IMR-90 (cell line): ENCODE measurements at regions not wholly inside any gene's neighbourhood (a gene's known extent, or its start where the extent isn't known, plus 50 kb on each side); places are given as distances from the start of the nearest gene placed in this dataset.

Source experiments
- ATAC-seq: fragments of 200-7000 bp; cut with Tn5 transposase; 2 replicates; pipeline ENCODE4 v1.9.1; 2020; ENCODE audit warnings: low read depth, mild to moderate bottlenecking, moderate library complexity
- BruUV-seq: library from RNA; stranded (reverse); fragments of 400-500 nt; replicated peaks from 2 replicates; lab custom pipeline; 2021; lab: Mats Ljungman, UMichigan
- CTCF ChIA-PET: fragments of 300-600 bp; formaldehyde crosslinking; extraction: SDS; loops from one replicate; lab custom pipeline; 2021; ENCODE audit warnings: antibody characterized with exemption; lab: Yijun Ruan, JAX
- POLR2A ChIA-PET: fragments of 300-600 bp; sonication (Branson Sonifier 250); formaldehyde crosslinking; loops from one replicate; lab custom pipeline; 2022; ENCODE audit warnings: antibody characterized with exemption; ENCODE audit not compliant: unreplicated experiment; lab: Charles Lee
- DNase-seq: peaks from one replicate; pipeline ENCODE4 v3.0.0; 2013
- H2AFZ ChIP-seq: replicated peaks from 2 replicates; pipeline ENCODE3; 2013; ENCODE audit warnings: low read length, mild to moderate bottlenecking; ENCODE audit not compliant: poor library complexity
- H2AK5ac ChIP-seq: 2 replicates; pipeline ENCODE4 v1.6.1; 2013; ENCODE audit warnings: low read depth, low read length, inconsistent platforms
- H2AK9ac ChIP-seq: replicated peaks from 2 replicates; pipeline ENCODE3; 2013; ENCODE audit warnings: mild to moderate bottlenecking, low read depth, low read length, moderate library complexity; ENCODE audit not compliant: poor library complexity
- H2BK120ac ChIP-seq: 2 replicates; pipeline ENCODE4 v1.6.1; 2013; ENCODE audit warnings: low read depth, low read length, inconsistent platforms
- H2BK15ac ChIP-seq: 3 replicates; pipeline ENCODE4 v1.6.1; 2013; ENCODE audit warnings: low read depth, low read length, inconsistent platforms
- H2BK20ac ChIP-seq: 2 replicates; pipeline ENCODE4 v1.6.1; 2013; ENCODE audit warnings: low read depth, mild to moderate bottlenecking, inconsistent platforms, low read length, moderate library complexity
- H2BK5ac ChIP-seq: 2 replicates; pipeline ENCODE4 v1.6.1; 2013; ENCODE audit warnings: mild to moderate bottlenecking, low read depth, low read length, inconsistent platforms; ENCODE audit not compliant: poor library complexity, severe bottlenecking
- H3K14ac ChIP-seq: replicated peaks from 2 replicates; pipeline ENCODE4 v1.6.1; 2013; ENCODE audit warnings: low read depth, low read length, inconsistent platforms
- H3K18ac ChIP-seq: 2 replicates; pipeline ENCODE4 v1.6.1; 2013; ENCODE audit warnings: low read depth, low read length, control low read depth
- H3K23ac ChIP-seq: 2 replicates; pipeline ENCODE4 v1.6.1; 2013; ENCODE audit warnings: low read depth, low read length, inconsistent platforms
- H3K27ac ChIP-seq: 2 replicates; pipeline ENCODE4 v1.5.1; 2013; ENCODE audit warnings: mild to moderate bottlenecking, control low read depth, low read length; ENCODE audit not compliant: insufficient read depth
- H3K27me3 ChIP-seq: 2 replicates; pipeline ENCODE4 v1.6.1; 2013; ENCODE audit warnings: low read length; ENCODE audit not compliant: control insufficient read depth, insufficient read depth
- H3K36me3 ChIP-seq: 2 replicates; pipeline ENCODE4 v1.6.1; 2013; ENCODE audit warnings: low read length, mixed read lengths; ENCODE audit not compliant: control insufficient read depth, insufficient read depth
- H3K4ac ChIP-seq: 2 replicates; pipeline ENCODE4 v1.6.1; 2013; ENCODE audit warnings: low read depth, low read length, inconsistent platforms
- H3K4me1 ChIP-seq: 2 replicates; pipeline ENCODE4 v1.6.1; 2013; ENCODE audit warnings: low read length, mixed read lengths; ENCODE audit not compliant: control insufficient read depth, insufficient read depth
- H3K4me2 ChIP-seq: 2 replicates; pipeline ENCODE4 v1.6.1; 2013; ENCODE audit warnings: low read depth, mild to moderate bottlenecking, control low read depth, low read length, moderate library complexity
- H3K4me3 ChIP-seq: 2 replicates; pipeline ENCODE4 v1.5.1; 2013; ENCODE audit warnings: low read depth, mild to moderate bottlenecking, control low read depth, low read length, moderate library complexity; ENCODE audit not compliant: insufficient read depth
- H3K56ac ChIP-seq: 2 replicates; pipeline ENCODE4 v1.6.1; 2013; ENCODE audit warnings: low read length, inconsistent platforms; ENCODE audit not compliant: insufficient read depth; ENCODE audit errors: extremely low read depth
- H3K79me1 ChIP-seq, 2 experiments: 2 replicates each; pipeline ENCODE4 v1.6.1; 2013; ENCODE audit warnings: low read length in 2 of 2, inconsistent platforms in 1 of 2, low read depth in 1 of 2
- H3K9ac ChIP-seq: 2 replicates; pipeline ENCODE4 v1.6.1; 2013; ENCODE audit warnings: low read depth, low read length, control low read depth
- H3K9me1 ChIP-seq: 2 replicates; pipeline ENCODE4 v1.6.1; 2013; ENCODE audit warnings: low read length, inconsistent platforms; ENCODE audit not compliant: insufficient read depth
- H3K9me3 ChIP-seq: 2 replicates; pipeline ENCODE4 v1.6.1; 2013; ENCODE audit warnings: low read length; ENCODE audit not compliant: control insufficient read depth, insufficient read depth
- H4K20me1 ChIP-seq: 2 replicates; pipeline ENCODE4 v1.6.1; 2013; ENCODE audit warnings: low read length, inconsistent platforms; ENCODE audit not compliant: insufficient read depth
- H4K5ac ChIP-seq: 2 replicates; pipeline ENCODE4 v1.6.1; 2013; ENCODE audit warnings: mild to moderate bottlenecking, low read depth, low read length, control low read depth
- H4K8ac ChIP-seq, 2 experiments: 2 replicates each; pipeline ENCODE4 v1.6.1; 2013; ENCODE audit warnings: low read depth in 2 of 2, low read length in 2 of 2, control low read depth in 1 of 2, inconsistent platforms in 1 of 2
- H4K91ac ChIP-seq: 2 replicates; pipeline ENCODE4 v1.6.1; 2013; ENCODE audit warnings: low read depth, low read length, inconsistent platforms; ENCODE audit not compliant: insufficient read depth
- BHLHE40 ChIP-seq: fragments of 150-350 bp; IDR thresholded peaks from 2 replicates; pipeline ENCODE4 v1.6.1; 2016; ENCODE audit warnings: mild to moderate bottlenecking, low read depth, low read length
- CEBPB ChIP-seq: IDR thresholded peaks from 2 replicates; pipeline ENCODE4 v1.6.1; 2012; ENCODE audit warnings: low read depth, low read length, improper control_type of control experiment
- CHD1 ChIP-seq: IDR thresholded peaks from 2 replicates; pipeline ENCODE4 v1.6.1; 2012; ENCODE audit warnings: low read depth, low read length, improper control_type of control experiment
- CTCF ChIP-seq: conservative IDR thresholded peaks from 2 replicates; pipeline ENCODE4 v1.5.1; 2012; ENCODE audit warnings: mild to moderate bottlenecking, low read depth, low read length, improper control_type of control experiment
- FOS ChIP-seq: fragments of 150-350 bp; IDR thresholded peaks from 2 replicates; pipeline ENCODE4 v1.6.1; 2016; ENCODE audit warnings: low read depth, low read length
- MAFK ChIP-seq: IDR thresholded peaks from 2 replicates; pipeline ENCODE4 v1.6.1; 2012; ENCODE audit warnings: low read depth, low read length, improper control_type of control experiment
- MAZ ChIP-seq: IDR thresholded peaks from 2 replicates; pipeline ENCODE4 v1.6.1; 2012; ENCODE audit warnings: low read depth, mild to moderate bottlenecking, low read length, improper control_type of control experiment, moderate library complexity, borderline replicate concordance
- POLR2A ChIP-seq: IDR thresholded peaks from 2 replicates; pipeline ENCODE4 v1.6.1; 2012; ENCODE audit warnings: mild to moderate bottlenecking, low read depth, low read length
- RCOR1 ChIP-seq: IDR thresholded peaks from 2 replicates; pipeline ENCODE4 v1.6.1; 2012; ENCODE audit warnings: mild to moderate bottlenecking, low read length, improper control_type of control experiment; ENCODE audit not compliant: insufficient replicate concordance
- SMC3 ChIP-seq: fragments of 150-350 bp; IDR thresholded peaks from 2 replicates; pipeline ENCODE4 v1.6.1; 2016; ENCODE audit warnings: low read depth, mild to moderate bottlenecking, antibody characterized with exemption, low read length, moderate library complexity
- USF2 ChIP-seq: fragments of 150-350 bp; IDR thresholded peaks from 2 replicates; pipeline ENCODE4 v1.6.1; 2017; ENCODE audit warnings: mild to moderate bottlenecking, antibody characterized with exemption, low read length, low read depth
- WGBS, 2 experiments: methylation state at CpG; one replicate each; pipeline versions ENCODE4 v1.1.5 to v1.1.7; 2013; ENCODE audit warnings: missing lambda C conversion rate in 2 of 2; ENCODE audit not compliant: insufficient read length in 1 of 2; ENCODE audit errors: extremely low coverage in 2 of 2; 5-methylcytosine and 5-hydroxymethylcytosine counted together
- dilution Hi-C: fragments of 300-500 bp; cut with HindIII; formaldehyde crosslinking; loops from one replicate; pipeline ENCODE4 v1.14.3; 2018; ENCODE audit warnings: low sequenced_read_pairs; ENCODE audit not compliant: unreplicated experiment
- in situ Hi-C: fragments of 300-500 bp; cut with MboI; formaldehyde crosslinking; loops from 3 replicates; pipeline ENCODE4 v1.14.3; 2019; ENCODE audit warnings: low sequenced_read_pairs, inconsistent platforms, mixed read lengths
- intact Hi-C: fragments of 100-400 bp; cut with micrococcal nuclease; formaldehyde crosslinking; loops from 2 replicates; pipeline ENCODE4 v1.10.0; 2022

GRCh38 chr1:228984646-228985631 is 249.7 kb downstream of the RHOU start (continued):
- no peak for TF ChIP-seq FOS

- peaks cover 3% of the 10 kb centered on the region; the same call in 1 of the 2 replicates for H3K4me1 ChIP-seq
- H2AK9ac ChIP-seq: no peak overlapping the region
- no peak overlapping the region for H4K8ac ChIP-seq
- no peak overlapping the region for H2AK5ac ChIP-seq
- H3K23ac ChIP-seq: no peak overlapping the region
- H3K18ac ChIP-seq: no peak overlapping the region
- ChIA-PET CTCF (interaction anchor here (1.1 kb wide), 1 partner anchor 85 kb away, joined by 3 read pairs; no protein-coding TSS in a partner anchor), POLR2A (no interaction called here)
- no peaks in the 10 kb centered on the region for H4K20me1 ChIP-seq
- dilution Hi-C loops: no loop called here
- no peak overlapping the region for H3K4ac ChIP-seq
- H2BK15ac ChIP-seq: no peak overlapping the region
- DNase-seq: no peak
- no peak overlapping the region for H3K27ac ChIP-seq
- no peak overlapping the region for H4K91ac ChIP-seq
- intact Hi-C loops: no loop called here
- H3K56ac ChIP-seq: no peak overlapping the region
- in situ Hi-C loops: no loop called here
- BruUV-seq: no TSS peak
- H4K5ac ChIP-seq: no peak overlapping the region
- no peaks in the 10 kb centered on the region for H3K9me1 ChIP-seq
- H3K4me3 ChIP-seq: no peak overlapping the region
- H3K36me3 ChIP-seq: no peaks in the 10 kb centered on the region
- no peak overlapping the region for H2AFZ ChIP-seq
- no peak overlapping the region for H3K4me2 ChIP-seq
- no peak for ATAC-seq
- H3K79me1 ChIP-seq: no peaks in the 10 kb centered on the region
- H2BK20ac ChIP-seq: no peak overlapping the region
- no peak overlapping the region for H2BK5ac ChIP-seq
- H3K27me3 ChIP-seq: no peaks in the 10 kb centered on the region
- no peak overlapping the region for H3K9ac ChIP-seq
- TF ChIP-seq SMC3 (no peak), USF2 (no peak), CEBPB (no peak), CTCF (no peak), BHLHE40 (no peak), POLR2A (no peak), MAZ (no peak), FOS (no peak), CHD1 (no peak), MAFK (no peak), RCOR1 (no peak)
- WGBS, 2 experiments: no CpG with 5 or more reads among the region's 2 CpGs
- no peak overlapping the region for H2BK120ac ChIP-seq
- H3K9me3 ChIP-seq: no peaks in the 10 kb centered on the region
- no peak overlapping the region for H3K14ac ChIP-seq
These were observed 250.4 kb downstream of the RHOU start for GRCh38 chr1:228985661-228986060.
